PFSK-1 (cell line): ENCODE measurements at regions not wholly inside any gene's neighbourhood (a gene's known extent, or its start where the extent isn't known, plus 50 kb on each side); places are given as distances from the start of the nearest gene placed in this dataset.

Source experiments
- FOXP2 ChIP-seq: optimal IDR thresholded peaks from 2 replicates; pipeline ENCODE3; 2011; ENCODE audit warnings: borderline replicate concordance, control low read depth, inconsistent platforms; ENCODE audit not compliant: insufficient read depth; ENCODE audit errors: extremely low read length, extremely low read depth
- POLR2AphosphoS5 ChIP-seq: IDR thresholded peaks from 2 replicates; pipeline ENCODE4 v1.6.1; 2012; ENCODE audit warnings: low read depth, mild to moderate bottlenecking, control low read depth, low read length, moderate library complexity
- REST ChIP-seq, 2 experiments: IDR thresholded peaks; 2 replicates each; pipeline versions ENCODE4 v1.6.1 to v1.8.0; 2011 to 2012; ENCODE audit warnings: low read depth in 2 of 2, low read length in 2 of 2, control low read depth in 1 of 2, inconsistent platforms in 1 of 2, mild to moderate bottlenecking in 1 of 2, moderate library complexity in 1 of 2; ENCODE audit not compliant: insufficient read depth in 1 of 2
- SIN3A ChIP-seq: IDR thresholded peaks from 2 replicates; pipeline ENCODE4 v1.6.1; 2012; ENCODE audit warnings: mild to moderate bottlenecking, low read length, moderate library complexity, borderline replicate concordance; ENCODE audit not compliant: insufficient read depth
- TAF1 ChIP-seq: IDR thresholded peaks from 2 replicates; pipeline ENCODE4 v1.6.1; 2012; ENCODE audit warnings: low read length, control low read depth, borderline replicate concordance; ENCODE audit not compliant: insufficient read depth

GRCh38 chr1:4084048-4084431 is 184.0 kb upstream of the C1orf174 start:
- no peak for TF ChIP-seq FOXP2
- no peak for TF ChIP-seq SIN3A
- no peak for TF ChIP-seq POLR2AphosphoS5
- TF ChIP-seq REST (IDR thresholded peaks at IDR 0.05; ENCODE audit: insufficient read depth in 1 of 2, low read depth in 2 of 2, low read length in 2 of 2) = no peak
- TF ChIP-seq TAF1 = no peak

- TF ChIP-seq REST (IDR thresholded peaks at IDR 0.05; ENCODE audit: insufficient read depth in 1 of 2, low read depth in 2 of 2, low read length in 2 of 2) (no peak), SIN3A (no peak), FOXP2 (no peak), TAF1 (no peak), POLR2AphosphoS5 (no peak)
Measured at GRCh38 chr1:4084446-4084845, 184.4 kb upstream of the C1orf174 start.

- TF ChIP-seq FOXP2 = no peak
- no peak for TF ChIP-seq SIN3A
- no peak for TF ChIP-seq TAF1
- TF ChIP-seq POLR2AphosphoS5 = no peak
- no peak for TF ChIP-seq REST (IDR thresholded peaks at IDR 0.05; ENCODE audit: insufficient read depth in 1 of 2, low read depth in 2 of 2, low read length in 2 of 2)
Measured at GRCh38 chr1:4084896-4085295, 184.8 kb upstream of the C1orf174 start.

GRCh38 chr1:4085546-4085945 is 185.5 kb upstream of the C1orf174 start:
- TF ChIP-seq TAF1 = no peak
- no peak for TF ChIP-seq REST (IDR thresholded peaks at IDR 0.05; ENCODE audit: insufficient read depth in 1 of 2, low read depth in 2 of 2, low read length in 2 of 2)
- TF ChIP-seq SIN3A = no peak
- no peak for TF ChIP-seq FOXP2
- TF ChIP-seq POLR2AphosphoS5 = no peak

GRCh38 chr1:4086085-4086850 is 186.2 kb upstream of the C1orf174 start:
- TF ChIP-seq POLR2AphosphoS5 (no peak), TAF1 (no peak), SIN3A (no peak), REST (IDR thresholded peaks at IDR 0.05; ENCODE audit: insufficient read depth in 1 of 2, low read depth in 2 of 2, low read length in 2 of 2) (no peak), FOXP2 (no peak)
